SW 1271 (cell line): ENCODE measurements at regions not wholly inside any gene's neighbourhood (a gene's known extent, or its start where the extent isn't known, plus 50 kb on each side); places are given as distances from the start of the nearest gene placed in this dataset.

ENCODE experiments used
- DNase-seq, 2 experiments: peaks; one replicate each; lab custom pipeline; 2025; lab: John Stamatoyannopoulos, UW

- DNase-seq = no peak
Measured at GRCh38 chr2:222058819-222059445, 239.9 kb downstream of the PAX3 start.

GRCh38 chr2:222057347-222058073, 241.3 kb downstream of the PAX3 start:
- peak in 1 of 2 experiments; percentile 13 for DNase-seq

- DNase-seq = no peak
Measured at GRCh38 chr2:222055328-222055727, 243.5 kb downstream of the PAX3 start.

- no peak for DNase-seq
Measured at GRCh38 chr2:222054813-222055212, 244.0 kb downstream of the PAX3 start.

GRCh38 chr2:222052934-222053367, 245.8 kb downstream of the PAX3 start:
- no peak for DNase-seq

- DNase-seq = no peak
Measured at GRCh38 chr2:222050981-222051380, 247.8 kb downstream of the PAX3 start.

GRCh38 chr2:222049946-222050345, 248.9 kb downstream of the PAX3 start:
- no peak for DNase-seq

- DNase-seq = no peak
Measured at GRCh38 chr2:222043897-222044296, 254.9 kb downstream of the PAX3 start.

GRCh38 chr2:222042666-222043065, 256.1 kb downstream of the PAX3 start:
- no peak for DNase-seq

- no peak for DNase-seq
Measured at GRCh38 chr2:222040333-222040732, 258.5 kb downstream of the PAX3 start.

- DNase-seq = no peak
Measured at GRCh38 chr2:222039821-222040220, 259.0 kb downstream of the PAX3 start.

- DNase-seq = peak in 1 of 2 experiments; percentile 4
Measured at GRCh38 chr2:222038067-222038802, 260.6 kb downstream of the PAX3 start.

- no peak for DNase-seq
Measured at GRCh38 chr2:222037211-222037610, 261.6 kb downstream of the PAX3 start.

- DNase-seq = no peak
Measured at GRCh38 chr2:222034058-222034457, 264.7 kb downstream of the PAX3 start.

GRCh38 chr2:222033541-222033940, 265.3 kb downstream of the PAX3 start:
- no peak for DNase-seq

- DNase-seq = no peak
Measured at GRCh38 chr2:222025881-222026271, 272.9 kb downstream of the PAX3 start.

- peak in 1 of 2 experiments; percentile 30 for DNase-seq
Measured at GRCh38 chr2:222024932-222025880, 273.6 kb downstream of the PAX3 start.

- DNase-seq = no peak
Measured at GRCh38 chr2:222017252-222017850, 281.4 kb downstream of the PAX3 start.

- no peak for DNase-seq
Measured at GRCh38 chr2:222013889-222014288, 284.9 kb downstream of the PAX3 start.

GRCh38 chr2:222000326-222000725, 298.5 kb downstream of the PAX3 start:
- peak in 1 of 2 experiments; percentile 60 for DNase-seq

- peak; percentile 4 to 40 for DNase-seq
Measured at GRCh38 chr2:221999717-222000116, 299.1 kb downstream of the PAX3 start.
